Adrenal gland (tissue), 9 donors: ENCODE measurements at regions not wholly inside any gene's neighbourhood (a gene's known extent, or its start where the extent isn't known, plus 50 kb on each side); places are given as distances from the start of the nearest gene placed in this dataset.

Experiments
- DNase-seq, 7 donors: peaks; one replicate each; pipeline ENCODE4 v3.0.0-alpha.2; 2019 to 2020
- H3K27ac ChIP-seq, 5 donors: fragments of 200-600 bp; sonication (generic) in 4 of 5; 1 replicate in 3 of 5; 2 replicates in 2 of 5; pipeline versions ENCODE4 v1.5.1 to v1.8.0; 2016 to 2020; ENCODE audit warnings: mild to moderate bottlenecking in 1 of 5
- H3K27me3 ChIP-seq: fragments of 200-600 bp; 2 replicates; pipeline ENCODE4 v1.8.0; 2021
- H3K36me3 ChIP-seq, 2 donors: fragments of 200-600 bp; replicated peaks in 1 of 2; 1 replicate in 1 of 2; 2 replicates in 1 of 2; pipeline versions ENCODE4 v1.5.1 to v1.8.0; 2018 to 2022
- H3K4me1 ChIP-seq, 2 donors: fragments of 200-600 bp; replicated peaks in 1 of 2; 1 replicate in 1 of 2; 2 replicates in 1 of 2; pipeline versions ENCODE4 v1.5.1 to v1.8.0; 2018 to 2021
- H3K4me3 ChIP-seq, 4 donors: fragments of 200-600 bp; sonication (generic) in 3 of 4; one replicate each; pipeline ENCODE4 v1.5.1; 2016 to 2018
- H3K9me3 ChIP-seq, 3 donors: fragments of 200-600 bp; sonication (generic) in 1 of 3; replicated peaks in 1 of 3; 1 replicate in 2 of 3; 2 replicates in 1 of 3; pipeline versions ENCODE4 v1.5.1 to v1.8.0; 2016 to 2021
- POLR2A ChIP-seq, 2 donors: fragments of 450-650 bp; IDR thresholded peaks; one replicate each; pipeline ENCODE4 v1.6.1; 2017; ENCODE audit warnings: antibody characterized with exemption in 2 of 2, mild to moderate bottlenecking in 2 of 2, moderate library complexity in 1 of 2
- WGBS, 4 donors: extraction: QIAGEN DNeasy Blood & Tissue Kit in 2 of 4; methylation state at CpG; one replicate each; pipeline versions ENCODE4 v1.1.5 to v1.1.7; 2013 to 2017; 5-methylcytosine and 5-hydroxymethylcytosine counted together
- intact Hi-C, 2 donors: fragments of 100-400 bp; cut with DNase I; formaldehyde crosslinking; loops; one replicate each; pipeline versions ENCODE4 v1.14.1 to v1.15.0; 2022 to 2023
- TF ChIP-seq, protein P1 (sequence below), 6 experiments: fragments of 450-650 bp in 4 of 6; fragments of 200-600 bp in 2 of 6; sonication (generic) in 1 of 6; IDR thresholded peaks; 1 replicate in 5 of 6; 2 replicates in 1 of 6; pipeline versions ENCODE4 v1.5.1 to v1.8.0; 2016 to 2021; ENCODE audit warnings: antibody characterized with exemption in 6 of 6, mild to moderate bottlenecking in 2 of 6, moderate library complexity in 1 of 6
- donor health status: healthy with polysubstance abuse.
- donor health status: Bipolar disorder and iron deficiency.
- donor health status: DM: yes; HTN: yes; CAD: no.
- donor health status: DM: no; HTN: no; CAD: no.
- donor health status: DM: no; HTN: no; CAD: no.

DNA sequence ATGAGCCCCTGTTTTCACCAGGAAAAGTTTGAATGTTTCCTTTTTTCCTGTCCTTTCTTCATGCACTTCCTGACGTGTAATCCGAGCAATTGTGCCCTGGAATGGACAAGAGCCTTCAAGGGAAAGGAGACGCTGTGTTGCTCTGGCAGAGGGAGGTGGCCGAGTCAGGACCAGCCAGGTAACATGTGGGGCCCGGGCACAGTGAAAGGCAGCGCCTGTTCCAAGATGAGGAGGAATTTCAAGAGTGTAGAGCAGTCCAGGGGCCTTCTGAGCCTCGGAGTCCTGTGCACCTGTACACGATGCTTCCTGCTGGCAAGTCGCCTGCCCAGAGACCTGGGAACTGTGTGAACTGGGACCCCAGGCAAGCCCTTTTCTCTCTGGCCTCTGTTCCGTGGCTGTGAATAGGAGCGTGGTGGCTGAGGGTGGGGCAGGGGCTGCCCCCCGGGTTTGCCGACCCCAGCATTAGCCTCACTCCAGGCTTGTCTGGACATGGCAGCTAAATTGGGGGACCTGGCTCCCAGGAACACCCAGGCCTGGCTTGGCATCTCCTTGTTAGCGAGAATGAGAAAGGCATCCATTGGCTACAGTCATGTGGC, 92.0 kb downstream of the MYEOV start:
- no peak overlapping the region for H3K4me3 ChIP-seq
- WGBS, 4 donors, result 83 to 94% (median 90%) methylated on average over 7 to 14 of the region's 14 CpGs
- H3K27me3 ChIP-seq, result no peaks in the 10 kb centered on the region
- no peak overlapping the region for H3K27ac ChIP-seq
- H3K4me1 ChIP-seq, result no peaks in the 10 kb centered on the region
- TF ChIP-seq, protein P1, sequence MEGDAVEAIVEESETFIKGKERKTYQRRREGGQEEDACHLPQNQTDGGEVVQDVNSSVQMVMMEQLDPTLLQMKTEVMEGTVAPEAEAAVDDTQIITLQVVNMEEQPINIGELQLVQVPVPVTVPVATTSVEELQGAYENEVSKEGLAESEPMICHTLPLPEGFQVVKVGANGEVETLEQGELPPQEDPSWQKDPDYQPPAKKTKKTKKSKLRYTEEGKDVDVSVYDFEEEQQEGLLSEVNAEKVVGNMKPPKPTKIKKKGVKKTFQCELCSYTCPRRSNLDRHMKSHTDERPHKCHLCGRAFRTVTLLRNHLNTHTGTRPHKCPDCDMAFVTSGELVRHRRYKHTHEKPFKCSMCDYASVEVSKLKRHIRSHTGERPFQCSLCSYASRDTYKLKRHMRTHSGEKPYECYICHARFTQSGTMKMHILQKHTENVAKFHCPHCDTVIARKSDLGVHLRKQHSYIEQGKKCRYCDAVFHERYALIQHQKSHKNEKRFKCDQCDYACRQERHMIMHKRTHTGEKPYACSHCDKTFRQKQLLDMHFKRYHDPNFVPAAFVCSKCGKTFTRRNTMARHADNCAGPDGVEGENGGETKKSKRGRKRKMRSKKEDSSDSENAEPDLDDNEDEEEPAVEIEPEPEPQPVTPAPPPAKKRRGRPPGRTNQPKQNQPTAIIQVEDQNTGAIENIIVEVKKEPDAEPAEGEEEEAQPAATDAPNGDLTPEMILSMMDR (IDR thresholded peaks at IDR 0.05), result no peak
- no peak for TF ChIP-seq POLR2A (IDR thresholded peaks at IDR 0.05)
- H3K9me3 ChIP-seq, result peaks cover 0 to 8% (median 0%) of the 10 kb centered on the region in 3 donors
- intact Hi-C loops, result no loop called here
- no peaks in the 10 kb centered on the region for H3K36me3 ChIP-seq
- peak in 3 of 7 donors; percentile 12 to 20 (median 12) for DNase-seq

DNA sequence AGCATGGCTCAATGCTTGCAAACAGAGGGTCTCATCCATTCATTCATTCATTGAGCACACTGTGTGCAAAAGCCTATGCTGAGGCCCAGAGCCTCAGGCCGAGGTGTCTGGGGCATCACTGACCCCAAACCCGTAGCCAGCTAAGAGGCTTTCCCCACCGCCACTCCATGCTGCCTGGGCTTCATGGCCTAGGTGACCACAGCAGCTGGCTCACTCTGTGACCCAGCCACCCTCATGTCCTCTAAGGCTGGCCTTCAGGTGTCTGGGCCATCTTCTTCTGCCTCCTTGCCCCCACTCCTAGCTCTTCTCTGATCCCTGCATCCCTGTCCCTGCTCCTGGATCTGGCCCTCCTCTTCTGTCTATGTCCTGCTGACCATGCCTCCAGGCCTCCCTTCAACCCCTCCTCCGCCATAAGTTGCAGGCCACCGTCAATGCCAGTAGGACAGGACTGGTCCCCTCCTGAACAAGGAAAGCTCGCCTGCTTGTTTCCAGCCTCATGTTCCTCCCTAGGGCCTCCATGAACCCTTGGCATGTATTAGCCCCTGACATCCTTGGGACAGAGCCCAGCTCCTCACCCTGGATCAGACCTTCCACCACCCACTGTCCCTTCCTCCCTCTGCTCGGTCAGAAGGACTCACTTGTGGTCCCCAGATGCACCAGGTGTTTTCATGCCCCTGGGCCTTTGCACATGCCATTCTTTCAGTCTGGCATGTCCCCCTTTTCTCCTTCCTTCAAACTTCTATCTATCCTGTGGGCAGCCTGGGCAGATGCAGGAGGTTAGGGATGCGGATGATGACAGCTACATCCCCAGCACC, 92.8 kb downstream of the MYEOV start:
- intact Hi-C loops, result no loop called here
- H3K4me1 ChIP-seq, result no peaks in the 10 kb centered on the region
- no peaks in the 10 kb centered on the region for H3K27me3 ChIP-seq
- no peak for TF ChIP-seq POLR2A (IDR thresholded peaks at IDR 0.05)
- TF ChIP-seq, protein P1 (IDR thresholded peaks at IDR 0.05), result no peak
- WGBS, 4 donors, result 81 to 92% (median 91%) methylated on average over 8 of the region's 8 CpGs
- peak in 2 of 7 donors; percentile 15 to 17 for DNase-seq
- no peaks in the 10 kb centered on the region for H3K36me3 ChIP-seq
- H3K9me3 ChIP-seq, result peaks cover 0 to 8% (median 0%) of the 10 kb centered on the region in 3 donors
- no peak overlapping the region for H3K4me3 ChIP-seq
- no peak overlapping the region for H3K27ac ChIP-seq

DNA sequence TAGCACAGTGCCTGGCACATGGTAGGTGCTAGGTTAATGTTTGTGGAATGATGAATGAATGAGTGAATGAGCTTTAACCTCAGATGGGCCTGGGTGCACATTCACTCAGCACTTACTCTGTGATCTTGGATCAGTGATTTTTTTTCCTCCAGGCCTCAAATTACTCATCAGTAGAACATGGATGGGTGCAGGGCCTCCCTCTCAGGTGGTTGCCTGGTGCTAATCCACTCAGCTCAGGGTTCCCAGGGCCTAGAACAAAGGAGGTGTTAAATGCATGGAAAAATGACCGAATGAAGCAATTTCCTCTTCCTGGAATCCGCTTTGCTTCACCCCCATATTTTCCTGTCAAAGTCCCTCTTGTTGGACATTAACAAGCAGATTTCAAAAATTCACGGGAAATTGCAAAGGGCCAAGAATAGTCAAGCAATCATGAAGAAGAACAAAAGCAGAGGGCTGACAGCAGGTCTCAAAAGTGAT, 93.5 kb downstream of the MYEOV start:
- WGBS, 4 donors, result 72 to 78% (median 74%) methylated on average over 3 of the region's 3 CpGs
- Histone ChIP-seq H3K36me3 (no peaks in the 10 kb centered on the region), H3K9me3 (peaks cover 0 to 8% (median 0%) of the 10 kb centered on the region in 3 donors), H3K27ac (no peak overlapping the region), H3K4me3 (no peak overlapping the region), H3K4me1 (no peaks in the 10 kb centered on the region), H3K27me3 (no peaks in the 10 kb centered on the region)
- DNase-seq, result peak in 1 of 7 donors; percentile 4
- intact Hi-C loops, result no loop called here
- TF ChIP-seq, protein P1 (IDR thresholded peaks at IDR 0.05), result no peak
- TF ChIP-seq POLR2A (IDR thresholded peaks at IDR 0.05), result no peak

DNA sequence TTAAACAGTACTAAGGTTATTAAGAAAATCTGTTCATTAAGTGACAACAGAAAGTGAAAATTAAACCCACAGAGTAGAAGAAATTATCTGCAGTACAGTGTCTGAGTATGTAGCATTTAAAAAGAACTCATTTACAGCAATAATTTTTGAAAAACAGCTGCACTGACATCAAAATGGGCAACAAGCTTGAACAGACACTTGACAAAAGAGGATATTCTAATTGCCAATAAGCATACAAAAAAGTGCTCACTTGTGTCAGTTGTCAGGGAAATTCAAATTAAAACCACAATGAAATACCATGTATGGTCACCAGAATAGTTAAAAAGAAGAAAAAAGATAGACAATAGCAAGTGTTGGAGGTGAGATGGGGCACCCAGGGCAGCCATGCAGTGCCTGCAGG, 93.3 kb upstream of the LINC01488 start:
- intact Hi-C loops, result no loop called here
- DNase-seq, result no peak
- Histone ChIP-seq H3K4me1 (no peaks in the 10 kb centered on the region), H3K27me3 (no peaks in the 10 kb centered on the region), H3K9me3 (peaks cover 0 to 8% (median 0%) of the 10 kb centered on the region in 3 donors), H3K4me3 (no peak overlapping the region), H3K36me3 (no peaks in the 10 kb centered on the region), H3K27ac (no peak overlapping the region)
- TF ChIP-seq POLR2A (IDR thresholded peaks at IDR 0.05), result no peak
- TF ChIP-seq, protein P1 (IDR thresholded peaks at IDR 0.05), result no peak
